ENCODE measurements at regions not wholly inside any gene's neighbourhood (a gene's known extent, or its start where the extent isn't known, plus 50 kb on each side); places are given as distances from the start of the nearest gene placed in this dataset.

GRCh38 chr14:97931273-97931672, 1134.1 kb downstream of the VRK1 start:
- TF ChIP-seq CTCF (IDR thresholded peaks at IDR 0.05; ENCODE audit: insufficient read depth, low read depth, low read length), result no peak
- no peak for DNase-seq (ENCODE audit: low read depth)
- no peaks in the 10 kb centered on the region for H3K36me3 ChIP-seq (ENCODE audit: control insufficient read depth, insufficient read depth, low read length)
- ChIA-PET POLR2A (no interaction called here), CTCF (no interaction called here)
- no peaks in the 10 kb centered on the region for H3K27me3 ChIP-seq (ENCODE audit: control insufficient read depth, insufficient read depth, low read length)
- no peak overlapping the region for H3K4me3 ChIP-seq (ENCODE audit: low read depth, low read length)

DNA sequence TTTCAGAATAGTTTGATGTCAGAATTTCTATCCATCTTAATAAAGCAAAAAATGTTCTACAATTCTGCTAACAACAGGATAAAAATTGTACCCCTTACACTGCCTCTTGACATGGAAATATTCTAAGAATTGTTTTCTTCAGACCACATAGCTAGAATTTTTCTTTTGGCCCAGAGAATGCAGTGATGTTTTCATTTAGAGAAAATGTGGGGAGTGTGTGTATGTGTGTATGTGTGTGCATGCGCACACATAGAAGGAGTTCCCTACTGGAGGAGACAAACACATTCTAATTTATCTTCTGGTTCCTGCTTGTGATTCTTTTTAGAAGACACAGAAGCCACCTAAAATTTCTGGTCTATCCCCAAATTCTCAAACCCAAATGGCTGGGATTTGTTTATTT, 1145.7 kb downstream of the VRK1 start:
- Histone ChIP-seq H3K36me3 (ENCODE audit: control insufficient read depth, insufficient read depth, low read length) (no peaks in the 10 kb centered on the region), H3K27me3 (ENCODE audit: control insufficient read depth, insufficient read depth, low read length) (no peaks in the 10 kb centered on the region), H3K4me3 (ENCODE audit: low read depth, low read length) (no peak overlapping the region)
- ChIA-PET CTCF (no interaction called here), POLR2A (no interaction called here)
- no peak for DNase-seq (ENCODE audit: low read depth)
- TF ChIP-seq CTCF (IDR thresholded peaks at IDR 0.05; ENCODE audit: insufficient read depth, low read depth, low read length), result no peak

- TF ChIP-seq CTCF (IDR thresholded peaks at IDR 0.05; ENCODE audit: insufficient read depth, low read depth, low read length), result no peak
- no peak for DNase-seq (ENCODE audit: low read depth)
- Histone ChIP-seq H3K27me3 (ENCODE audit: control insufficient read depth, insufficient read depth, low read length) (no peaks in the 10 kb centered on the region), H3K36me3 (ENCODE audit: control insufficient read depth, insufficient read depth, low read length) (no peaks in the 10 kb centered on the region), H3K4me3 (ENCODE audit: low read depth, low read length) (no peak overlapping the region)
- ChIA-PET POLR2A (no interaction called here), CTCF (no interaction called here)
Measured at GRCh38 chr14:97943619-97944018, 1146.4 kb downstream of the VRK1 start.

- CTCF ChIA-PET, result interaction anchor here (0.6 kb wide), 2 partner anchors 17 to 795 kb away, joined by 3 read pairs; no protein-coding TSS in a partner anchor
- no peak overlapping the region for H3K4me3 ChIP-seq (ENCODE audit: low read depth, low read length)
- H3K27me3 ChIP-seq (ENCODE audit: control insufficient read depth, insufficient read depth, low read length), result no peaks in the 10 kb centered on the region
- POLR2A ChIA-PET, result no interaction called here
- no peak for DNase-seq (ENCODE audit: low read depth)
- TF ChIP-seq CTCF (IDR thresholded peaks at IDR 0.05; ENCODE audit: insufficient read depth, low read depth, low read length), result no peak
- H3K36me3 ChIP-seq (ENCODE audit: control insufficient read depth, insufficient read depth, low read length), result no peaks in the 10 kb centered on the region
Measured at GRCh38 chr14:97944380-97944779, 1147.2 kb downstream of the VRK1 start.

GRCh38 chr14:97945631-97946030, 1148.4 kb downstream of the VRK1 start:
- no peak for DNase-seq (ENCODE audit: low read depth)
- ChIA-PET POLR2A (no interaction called here), CTCF (interaction anchor here (0.8 kb wide), 1 partner anchor 1321 kb away, joined by 3 read pairs; no protein-coding TSS in a partner anchor)
- Histone ChIP-seq H3K4me3 (ENCODE audit: low read depth, low read length) (no peak overlapping the region), H3K27me3 (ENCODE audit: control insufficient read depth, insufficient read depth, low read length) (no peaks in the 10 kb centered on the region), H3K36me3 (ENCODE audit: control insufficient read depth, insufficient read depth, low read length) (no peaks in the 10 kb centered on the region)
- TF ChIP-seq CTCF (IDR thresholded peaks at IDR 0.05; ENCODE audit: insufficient read depth, low read depth, low read length), result no peak
